Body of pancreas (tissue), 4 donors: ENCODE measurements at regions not wholly inside any gene's neighbourhood (a gene's known extent, or its start where the extent isn't known, plus 50 kb on each side); places are given as distances from the start of the nearest gene placed in this dataset.

ENCODE experiments used
- ATAC-seq: fragments of 150-250 bp; one replicate; pipeline ENCODE4 v1.9.1; 2016
- DNase-seq, 4 donors: peaks; one replicate each; pipeline ENCODE4 v3.0.0-alpha.2; 2019
- H3K27ac ChIP-seq, 4 donors: fragments of 200-600 bp; sonication (generic); 1 replicate in 3 of 4; 2 replicates in 1 of 4; pipeline versions ENCODE4 v1.5.1 to v1.6.1; 2016 to 2019; ENCODE audit warnings: mild to moderate bottlenecking in 1 of 4, mixed read lengths in 1 of 4, moderate library complexity in 1 of 4
- H3K27me3 ChIP-seq, 2 donors: fragments of 200-600 bp; sonication (generic); one replicate each; pipeline ENCODE4 v1.6.0; 2016; ENCODE audit warnings: mild to moderate bottlenecking in 1 of 2
- H3K36me3 ChIP-seq, 2 donors: fragments of 200-600 bp; sonication (generic); replicated peaks in 1 of 2; 2 replicates each; pipeline ENCODE4 v1.5.1; 2016; ENCODE audit warnings: low read depth in 2 of 2; ENCODE audit not compliant: insufficient read depth in 1 of 2
- H3K4me1 ChIP-seq: fragments of 200-600 bp; sonication (generic); one replicate; pipeline ENCODE4 v1.6.0; 2016
- H3K4me3 ChIP-seq, 2 donors: fragments of 200-600 bp; sonication (generic); 1 replicate in 1 of 2; 2 replicates in 1 of 2; pipeline ENCODE4 v1.5.1; 2016 to 2019
- H3K9me3 ChIP-seq, 3 donors: fragments of 200-600 bp; sonication (generic); 1 replicate in 2 of 3; 2 replicates in 1 of 3; pipeline ENCODE4 v1.5.1; 2016
- CTCF ChIP-seq, 7 experiments: fragments of 450-650 bp in 4 of 7; fragments of 200-600 bp in 3 of 7; sonication (generic) in 3 of 7; IDR thresholded peaks; one replicate each; pipeline ENCODE4 v1.5.1; 2016 to 2019; ENCODE audit warnings: antibody characterized with exemption in 7 of 7
- POLR2A ChIP-seq, 3 donors: fragments of 450-650 bp; IDR thresholded peaks; one replicate each; pipeline ENCODE4 v1.6.1; 2016; ENCODE audit warnings: antibody characterized with exemption in 3 of 3, mild to moderate bottlenecking in 2 of 3
- WGBS, 2 donors: methylation state at CpG; one replicate each; pipeline ENCODE4 v1.1.5; 2017; 5-methylcytosine and 5-hydroxymethylcytosine counted together
- intact Hi-C: fragments of 100-400 bp; cut with DNase I; formaldehyde crosslinking; loops from one replicate; pipeline ENCODE4 v1.15.1; 2023

- intact Hi-C loops, result no loop called here
Observed at GRCh38 chr2:167501618-167502017, 613.3 kb downstream of the XIRP2 start.

GRCh38 chr2:167493862-167494261, 605.6 kb downstream of the XIRP2 start:
- DNase-seq, result no peak
- intact Hi-C loops, result no loop called here
- Histone ChIP-seq H3K9me3 (no peaks in the 10 kb centered on the region), H3K4me1 (no peaks in the 10 kb centered on the region), H3K27ac (no peak overlapping the region), H3K4me3 (no peak overlapping the region), H3K27me3 (no peaks in the 10 kb centered on the region), H3K36me3 (no peaks in the 10 kb centered on the region)
- ATAC-seq, result no peak
- TF ChIP-seq POLR2A (IDR thresholded peaks at IDR 0.05), result no peak
- no peak for TF ChIP-seq CTCF (IDR thresholded peaks at IDR 0.05)

More at GRCh38 chr2:167501618-167502017, 613.3 kb downstream of the XIRP2 start:
- H3K4me1 ChIP-seq, result no peaks in the 10 kb centered on the region
- 79 to 85% methylated on average over 1 of the region's 1 CpG for WGBS, 2 donors
- TF ChIP-seq POLR2A (IDR thresholded peaks at IDR 0.05), result no peak
- no peak for TF ChIP-seq CTCF (IDR thresholded peaks at IDR 0.05)
- no peak overlapping the region for H3K4me3 ChIP-seq
- no peaks in the 10 kb centered on the region for H3K36me3 ChIP-seq
- H3K27ac ChIP-seq, result no peak overlapping the region
- H3K27me3 ChIP-seq, result no peaks in the 10 kb centered on the region
- no peak for DNase-seq
- no peak for ATAC-seq
- H3K9me3 ChIP-seq, result no peaks in the 10 kb centered on the region

- Histone ChIP-seq H3K9me3 (no peaks in the 10 kb centered on the region), H3K27me3 (no peaks in the 10 kb centered on the region), H3K27ac (no peak overlapping the region), H3K4me3 (no peak overlapping the region), H3K4me1 (no peaks in the 10 kb centered on the region), H3K36me3 (no peaks in the 10 kb centered on the region)
- ATAC-seq, result no peak
- intact Hi-C loops, result no loop called here
- DNase-seq, result no peak
- TF ChIP-seq POLR2A (IDR thresholded peaks at IDR 0.05) (no peak), CTCF (IDR thresholded peaks at IDR 0.05) (no peak)
Observed at GRCh38 chr2:167492486-167492885, 604.2 kb downstream of the XIRP2 start.

GRCh38 chr2:167491788-167492187, 603.5 kb downstream of the XIRP2 start:
- intact Hi-C loops, result no loop called here
- Histone ChIP-seq H3K27ac (no peak overlapping the region), H3K36me3 (no peaks in the 10 kb centered on the region), H3K9me3 (no peaks in the 10 kb centered on the region), H3K4me3 (no peak overlapping the region), H3K27me3 (no peaks in the 10 kb centered on the region), H3K4me1 (no peaks in the 10 kb centered on the region)
- no peak for DNase-seq
- no peak for ATAC-seq
- TF ChIP-seq CTCF (IDR thresholded peaks at IDR 0.05), result no peak
- no peak for TF ChIP-seq POLR2A (IDR thresholded peaks at IDR 0.05)
- WGBS, 2 donors, result 89 to 93% methylated on average over 3 of the region's 3 CpGs

GRCh38 chr2:167490455-167490854, 602.2 kb downstream of the XIRP2 start:
- Histone ChIP-seq H3K36me3 (no peaks in the 10 kb centered on the region), H3K9me3 (no peaks in the 10 kb centered on the region), H3K27me3 (no peaks in the 10 kb centered on the region), H3K27ac (no peak overlapping the region), H3K4me3 (no peak overlapping the region), H3K4me1 (no peaks in the 10 kb centered on the region)
- ATAC-seq, result no peak
- TF ChIP-seq CTCF (IDR thresholded peaks at IDR 0.05) (no peak), POLR2A (IDR thresholded peaks at IDR 0.05) (no peak)
- no peak for DNase-seq
- intact Hi-C loops, result no loop called here
